ENCODE measurements at regions not wholly inside any gene's neighbourhood (a gene's known extent, or its start where the extent isn't known, plus 50 kb on each side); places are given as distances from the start of the nearest gene placed in this dataset.

DNA sequence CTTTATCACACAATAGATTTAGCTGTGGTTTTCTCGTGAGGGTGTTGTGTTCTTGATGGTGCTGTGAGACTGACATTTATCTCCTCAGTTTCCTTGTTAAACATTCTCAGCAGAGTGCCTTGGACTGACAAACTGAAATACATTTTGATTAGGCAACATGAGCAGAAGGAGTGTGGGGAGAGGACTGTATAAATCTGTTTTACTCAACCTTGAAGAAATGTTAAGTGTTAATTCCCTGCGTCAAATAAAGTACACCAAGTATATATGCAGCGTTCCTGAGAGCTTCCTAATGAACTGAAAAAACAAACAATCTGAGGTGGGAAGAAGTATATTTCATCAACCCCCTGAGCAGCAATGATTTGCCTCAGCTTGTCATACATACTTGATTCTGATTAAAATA, 540.3 kb upstream of the B3GALT2 start:
- H3F3A ChIP-seq (ENCODE audit: insufficient read depth, low read length): no peaks in the 10 kb centered on the region
- H3K4me1 ChIP-seq (ENCODE audit: insufficient read depth, low read length, severe bottlenecking): no peaks in the 10 kb centered on the region
- no peak overlapping the region for H2AFZ ChIP-seq (ENCODE audit: low read length)
- no peak for TF ChIP-seq EZH2 (IDR thresholded peaks at IDR 0.05; ENCODE audit: borderline replicate concordance, low read length)
- TF ChIP-seq, protein P1, sequence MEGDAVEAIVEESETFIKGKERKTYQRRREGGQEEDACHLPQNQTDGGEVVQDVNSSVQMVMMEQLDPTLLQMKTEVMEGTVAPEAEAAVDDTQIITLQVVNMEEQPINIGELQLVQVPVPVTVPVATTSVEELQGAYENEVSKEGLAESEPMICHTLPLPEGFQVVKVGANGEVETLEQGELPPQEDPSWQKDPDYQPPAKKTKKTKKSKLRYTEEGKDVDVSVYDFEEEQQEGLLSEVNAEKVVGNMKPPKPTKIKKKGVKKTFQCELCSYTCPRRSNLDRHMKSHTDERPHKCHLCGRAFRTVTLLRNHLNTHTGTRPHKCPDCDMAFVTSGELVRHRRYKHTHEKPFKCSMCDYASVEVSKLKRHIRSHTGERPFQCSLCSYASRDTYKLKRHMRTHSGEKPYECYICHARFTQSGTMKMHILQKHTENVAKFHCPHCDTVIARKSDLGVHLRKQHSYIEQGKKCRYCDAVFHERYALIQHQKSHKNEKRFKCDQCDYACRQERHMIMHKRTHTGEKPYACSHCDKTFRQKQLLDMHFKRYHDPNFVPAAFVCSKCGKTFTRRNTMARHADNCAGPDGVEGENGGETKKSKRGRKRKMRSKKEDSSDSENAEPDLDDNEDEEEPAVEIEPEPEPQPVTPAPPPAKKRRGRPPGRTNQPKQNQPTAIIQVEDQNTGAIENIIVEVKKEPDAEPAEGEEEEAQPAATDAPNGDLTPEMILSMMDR (IDR thresholded peaks at IDR 0.05; ENCODE audit: low read length): no peak
- no peak overlapping the region for H3K4me2 ChIP-seq (ENCODE audit: low read length)
- H3K27me3 ChIP-seq (ENCODE audit: insufficient read depth, low read length): no peaks in the 10 kb centered on the region
- no peaks in the 10 kb centered on the region for H3K9me3 ChIP-seq (ENCODE audit: low read length)
- no peaks in the 10 kb centered on the region for H3K79me2 ChIP-seq (ENCODE audit: insufficient read depth, low read length)
- H3K9me2 ChIP-seq (ENCODE audit: low read depth, low read length): no peaks in the 10 kb centered on the region
- no peak overlapping the region for H3K4me3 ChIP-seq (ENCODE audit: low read depth, low read length, poor library complexity, severe bottlenecking)
- H3K9ac ChIP-seq (ENCODE audit: low read length): no peak overlapping the region
- H3K36me3 ChIP-seq (ENCODE audit: insufficient read depth, low read length): no peaks in the 10 kb centered on the region
- H4K20me1 ChIP-seq (ENCODE audit: insufficient read depth, low read length): no peaks in the 10 kb centered on the region
- no peak overlapping the region for H3K27ac ChIP-seq (ENCODE audit: low read depth, low read length, poor library complexity, severe bottlenecking)

DNA sequence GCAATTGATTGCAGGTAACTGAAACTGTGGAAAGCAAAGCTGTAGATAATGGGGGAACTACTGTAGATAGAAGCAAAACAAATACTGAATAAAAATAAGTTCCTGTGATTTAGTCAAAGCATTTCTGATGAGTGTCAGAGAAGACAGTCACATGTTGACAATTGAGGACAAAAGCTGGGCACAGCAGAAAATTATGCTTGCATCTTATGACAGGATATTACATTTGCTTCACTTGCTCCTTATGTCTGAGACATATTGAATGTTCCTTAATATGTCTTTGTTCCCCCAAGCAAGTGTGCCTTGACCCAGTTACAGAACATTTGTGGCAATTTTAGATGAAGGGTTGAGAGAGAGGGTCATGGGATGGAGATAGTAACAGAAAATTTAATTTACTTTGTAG, 526.0 kb upstream of the B3GALT2 start:
- no peaks in the 10 kb centered on the region for H4K20me1 ChIP-seq (ENCODE audit: insufficient read depth, low read length)
- H3K9me2 ChIP-seq (ENCODE audit: low read depth, low read length): no peaks in the 10 kb centered on the region
- H3K36me3 ChIP-seq (ENCODE audit: insufficient read depth, low read length): no peaks in the 10 kb centered on the region
- H2AFZ ChIP-seq (ENCODE audit: low read length): no peak overlapping the region
- H3K9me3 ChIP-seq (ENCODE audit: low read length): 0 out of 2 replicates have a peak, but pooled peaks cover 4% of the 10 kb centered on the region
- H3K4me2 ChIP-seq (ENCODE audit: low read length): no peak overlapping the region
- H3K4me3 ChIP-seq (ENCODE audit: low read depth, low read length, poor library complexity, severe bottlenecking): no peak overlapping the region
- no peaks in the 10 kb centered on the region for H3F3A ChIP-seq (ENCODE audit: insufficient read depth, low read length)
- no peaks in the 10 kb centered on the region for H3K27me3 ChIP-seq (ENCODE audit: insufficient read depth, low read length)
- H3K9ac ChIP-seq (ENCODE audit: low read length): no peak overlapping the region
- TF ChIP-seq EZH2 (IDR thresholded peaks at IDR 0.05; ENCODE audit: borderline replicate concordance, low read length): no peak
- TF ChIP-seq, protein P1 (IDR thresholded peaks at IDR 0.05; ENCODE audit: low read length): no peak
- H3K79me2 ChIP-seq (ENCODE audit: insufficient read depth, low read length): no peaks in the 10 kb centered on the region
- no peak overlapping the region for H3K27ac ChIP-seq (ENCODE audit: low read depth, low read length, poor library complexity, severe bottlenecking)
- H3K4me1 ChIP-seq (ENCODE audit: insufficient read depth, low read length, severe bottlenecking): peaks cover 6% of the 10 kb centered on the region

DNA sequence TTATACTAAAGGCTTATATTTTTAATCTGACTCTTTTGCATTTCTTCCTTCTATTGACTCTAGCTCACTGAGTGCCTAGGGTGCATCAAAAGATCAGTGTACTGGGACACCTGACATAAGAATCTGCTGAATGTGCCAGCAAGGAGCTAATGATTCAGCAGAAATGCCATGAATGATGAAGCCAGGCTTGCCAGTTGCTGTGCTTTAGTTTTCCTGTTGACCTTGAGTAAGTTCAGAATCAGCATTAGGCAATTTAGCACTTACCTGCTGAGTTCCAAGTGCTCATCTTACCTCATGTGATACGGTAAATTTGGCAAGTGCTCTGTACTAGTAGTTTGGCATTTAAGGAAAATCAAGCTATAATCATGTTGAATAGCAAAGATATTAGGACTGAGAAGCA, 523.2 kb upstream of the B3GALT2 start:
- Histone ChIP-seq H3K79me2 (ENCODE audit: insufficient read depth, low read length) (no peaks in the 10 kb centered on the region), H3K9ac (ENCODE audit: low read length) (no peak overlapping the region), H2AFZ (ENCODE audit: low read length) (no peak overlapping the region), H3K9me3 (ENCODE audit: low read length) (no peaks in the 10 kb centered on the region), H3K4me1 (ENCODE audit: insufficient read depth, low read length, severe bottlenecking) (peaks cover 6% of the 10 kb centered on the region), H3K36me3 (ENCODE audit: insufficient read depth, low read length) (no peaks in the 10 kb centered on the region), H4K20me1 (ENCODE audit: insufficient read depth, low read length) (no peaks in the 10 kb centered on the region), H3K4me2 (ENCODE audit: low read length) (no peak overlapping the region), H3K9me2 (ENCODE audit: low read depth, low read length) (no peaks in the 10 kb centered on the region), H3K4me3 (ENCODE audit: low read depth, low read length, poor library complexity, severe bottlenecking) (no peak overlapping the region), H3F3A (ENCODE audit: insufficient read depth, low read length) (no peaks in the 10 kb centered on the region), H3K27ac (ENCODE audit: low read depth, low read length, poor library complexity, severe bottlenecking) (no peak overlapping the region), H3K27me3 (ENCODE audit: insufficient read depth, low read length) (no peaks in the 10 kb centered on the region)
- TF ChIP-seq, protein P1 (IDR thresholded peaks at IDR 0.05; ENCODE audit: low read length): no peak
- no peak for TF ChIP-seq EZH2 (IDR thresholded peaks at IDR 0.05; ENCODE audit: borderline replicate concordance, low read length)
